ENCODE measurements at regions not wholly inside any gene's neighbourhood (a gene's known extent, or its start where the extent isn't known, plus 50 kb on each side); places are given as distances from the start of the nearest gene placed in this dataset.
"Not testable (repeated sequence)": the region's sequence is repeated elsewhere in the genome, so short reads cannot be mapped to it uniquely, and the experiment has no call there.

DNA sequence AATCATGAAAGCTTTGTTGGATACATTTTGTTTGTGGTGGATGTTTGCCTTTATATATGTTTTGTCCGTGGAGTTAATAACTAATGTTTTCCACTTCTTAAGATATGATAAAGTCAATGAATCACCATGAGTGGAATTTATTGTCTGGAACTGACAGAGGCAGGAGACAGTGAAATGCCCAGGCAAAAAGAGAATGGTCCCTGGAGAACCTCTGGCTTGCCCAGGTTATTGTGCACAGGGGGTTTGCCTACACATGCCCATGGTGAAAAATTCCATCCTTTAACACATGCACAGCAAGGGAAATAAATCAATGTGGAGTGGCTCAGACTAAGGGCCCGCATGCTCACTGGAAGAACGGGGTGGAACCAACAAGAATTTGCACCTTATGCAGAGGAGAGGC, 964.3 kb upstream of the GRIA3 start:
- no TSS peak for BruUV-seq (replicated peaks)
- CTCF ChIA-PET: no interaction called here
- ATAC-seq (no peak), DNase-seq (ENCODE audit: low read depth, low spot score) (no peak)
- in situ Hi-C loops (cut with HindIII; ENCODE audit: low pct_unique_long_range_greater_than_20kb, low sequenced_read_pairs) (no loop called here), intact Hi-C loops (cut with micrococcal nuclease; ENCODE audit: unreplicated experiment) (no loop called here)
- Histone ChIP-seq H3K4me3 (ENCODE audit: low read depth in 2 of 2, low read length in 2 of 2) (no peak overlapping the region), H3K27me3 (ENCODE audit: control insufficient read depth, insufficient read depth, low read length) (no peaks in the 10 kb centered on the region), H3K27ac (ENCODE audit: low read length) (no peak overlapping the region), H3K4me1 (ENCODE audit: control insufficient read depth, insufficient read depth, low read length) (no peaks in the 10 kb centered on the region), H3K36me3 (ENCODE audit: control insufficient read depth, insufficient read depth, low read length) (no peaks in the 10 kb centered on the region), H3K9me3 (ENCODE audit: control insufficient read depth, insufficient read depth, low read depth, low read length) (no peaks in the 10 kb centered on the region)
- TF ChIP-seq, protein P1, sequence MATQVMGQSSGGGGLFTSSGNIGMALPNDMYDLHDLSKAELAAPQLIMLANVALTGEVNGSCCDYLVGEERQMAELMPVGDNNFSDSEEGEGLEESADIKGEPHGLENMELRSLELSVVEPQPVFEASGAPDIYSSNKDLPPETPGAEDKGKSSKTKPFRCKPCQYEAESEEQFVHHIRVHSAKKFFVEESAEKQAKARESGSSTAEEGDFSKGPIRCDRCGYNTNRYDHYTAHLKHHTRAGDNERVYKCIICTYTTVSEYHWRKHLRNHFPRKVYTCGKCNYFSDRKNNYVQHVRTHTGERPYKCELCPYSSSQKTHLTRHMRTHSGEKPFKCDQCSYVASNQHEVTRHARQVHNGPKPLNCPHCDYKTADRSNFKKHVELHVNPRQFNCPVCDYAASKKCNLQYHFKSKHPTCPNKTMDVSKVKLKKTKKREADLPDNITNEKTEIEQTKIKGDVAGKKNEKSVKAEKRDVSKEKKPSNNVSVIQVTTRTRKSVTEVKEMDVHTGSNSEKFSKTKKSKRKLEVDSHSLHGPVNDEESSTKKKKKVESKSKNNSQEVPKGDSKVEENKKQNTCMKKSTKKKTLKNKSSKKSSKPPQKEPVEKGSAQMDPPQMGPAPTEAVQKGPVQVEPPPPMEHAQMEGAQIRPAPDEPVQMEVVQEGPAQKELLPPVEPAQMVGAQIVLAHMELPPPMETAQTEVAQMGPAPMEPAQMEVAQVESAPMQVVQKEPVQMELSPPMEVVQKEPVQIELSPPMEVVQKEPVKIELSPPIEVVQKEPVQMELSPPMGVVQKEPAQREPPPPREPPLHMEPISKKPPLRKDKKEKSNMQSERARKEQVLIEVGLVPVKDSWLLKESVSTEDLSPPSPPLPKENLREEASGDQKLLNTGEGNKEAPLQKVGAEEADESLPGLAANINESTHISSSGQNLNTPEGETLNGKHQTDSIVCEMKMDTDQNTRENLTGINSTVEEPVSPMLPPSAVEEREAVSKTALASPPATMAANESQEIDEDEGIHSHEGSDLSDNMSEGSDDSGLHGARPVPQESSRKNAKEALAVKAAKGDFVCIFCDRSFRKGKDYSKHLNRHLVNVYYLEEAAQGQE (IDR thresholded peaks at IDR 0.05; ENCODE audit: insufficient read depth in 1 of 2, low read depth in 2 of 2, low read length in 1 of 2): no peak
- no peak for TF ChIP-seq TCF7L2 (IDR thresholded peaks at IDR 0.05; ENCODE audit: low read depth, low read length)
- no peak for TF ChIP-seq SIN3A (IDR thresholded peaks at IDR 0.05; ENCODE audit: borderline replicate concordance, insufficient read depth, low read depth, low read length)
- no peak for TF ChIP-seq POLR2AphosphoS5 (IDR thresholded peaks at IDR 0.05; ENCODE audit: low read depth, low read length)
- TF ChIP-seq CTCF (IDR thresholded peaks at IDR 0.05): no peak
- POLR2A ChIA-PET: no interaction called here

GRCh38 chrX:122220644-122221373, 963.3 kb upstream of the GRIA3 start:
- in situ Hi-C loops (cut with HindIII; ENCODE audit: low pct_unique_long_range_greater_than_20kb, low sequenced_read_pairs): no loop called here
- BruUV-seq (replicated peaks): no TSS peak
- TF ChIP-seq TCF7L2 (IDR thresholded peaks at IDR 0.05; ENCODE audit: low read depth, low read length) (no peak), POLR2AphosphoS5 (IDR thresholded peaks at IDR 0.05; ENCODE audit: low read depth, low read length) (no peak), SIN3A (IDR thresholded peaks at IDR 0.05; ENCODE audit: borderline replicate concordance, insufficient read depth, low read depth, low read length) (no peak), CTCF (IDR thresholded peaks at IDR 0.05) (no peak)
- TF ChIP-seq, protein P1 (IDR thresholded peaks at IDR 0.05; ENCODE audit: insufficient read depth in 1 of 2, low read depth in 2 of 2, low read length in 1 of 2): no peak
- intact Hi-C loops (cut with micrococcal nuclease; ENCODE audit: unreplicated experiment): no loop called here
- no peak for ATAC-seq
- no peaks in the 10 kb centered on the region for H3K4me1 ChIP-seq (ENCODE audit: control insufficient read depth, insufficient read depth, low read length)
- POLR2A ChIA-PET: no interaction called here
- H3K9me3 ChIP-seq (ENCODE audit: control insufficient read depth, insufficient read depth, low read depth, low read length): no peaks in the 10 kb centered on the region
- CTCF ChIA-PET: no interaction called here
- no peak overlapping the region for H3K27ac ChIP-seq (ENCODE audit: low read length)
- no peak overlapping the region for H3K4me3 ChIP-seq (ENCODE audit: low read depth in 2 of 2, low read length in 2 of 2)
- no peaks in the 10 kb centered on the region for H3K27me3 ChIP-seq (ENCODE audit: control insufficient read depth, insufficient read depth, low read length)
- no peak for DNase-seq (ENCODE audit: low read depth, low spot score)
- H3K36me3 ChIP-seq (ENCODE audit: control insufficient read depth, insufficient read depth, low read length): no peaks in the 10 kb centered on the region

- in situ Hi-C loops (cut with HindIII; ENCODE audit: low pct_unique_long_range_greater_than_20kb, low sequenced_read_pairs); H3K4me3 ChIP-seq (ENCODE audit: low read depth in 2 of 2, low read length in 2 of 2); H3K27ac ChIP-seq (ENCODE audit: low read length); POLR2A ChIA-PET; H3K9me3 ChIP-seq (ENCODE audit: control insufficient read depth, insufficient read depth, low read depth, low read length); DNase-seq (ENCODE audit: low read depth, low spot score); ATAC-seq; BruUV-seq (replicated peaks); H3K36me3 ChIP-seq (ENCODE audit: control insufficient read depth, insufficient read depth, low read length); H3K4me1 ChIP-seq (ENCODE audit: control insufficient read depth, insufficient read depth, low read length); H3K27me3 ChIP-seq (ENCODE audit: control insufficient read depth, insufficient read depth, low read length); CTCF ChIA-PET; intact Hi-C loops (cut with micrococcal nuclease; ENCODE audit: unreplicated experiment): not testable (repeated sequence)
These were observed 962.3 kb upstream of the GRIA3 start for GRCh38 chrX:122221810-122222209.

Data from Panc1 (cell line).